ENCODE measurements at regions not wholly inside any gene's neighbourhood (a gene's known extent, or its start where the extent isn't known, plus 50 kb on each side); places are given as distances from the start of the nearest gene placed in this dataset.

DNA sequence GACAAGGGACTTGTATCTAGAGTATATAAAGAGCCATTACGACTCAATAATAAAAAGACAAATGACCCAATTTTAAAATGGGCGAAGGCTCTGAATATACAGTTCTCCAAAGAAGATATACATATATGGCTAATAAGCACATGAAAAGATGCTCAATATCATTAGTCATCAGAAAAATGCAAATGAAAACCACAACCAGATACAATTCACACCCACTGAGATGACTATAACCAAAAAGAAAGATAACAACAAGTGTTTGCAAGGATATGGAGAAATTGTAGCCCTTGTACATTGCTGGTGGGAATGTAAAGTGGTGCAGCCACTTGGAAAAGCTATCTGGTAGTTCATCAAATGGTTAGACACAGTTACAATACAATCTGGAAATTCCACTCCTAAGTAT, 96.3 kb downstream of the TRIM29 start:
- TF ChIP-seq, protein P1, sequence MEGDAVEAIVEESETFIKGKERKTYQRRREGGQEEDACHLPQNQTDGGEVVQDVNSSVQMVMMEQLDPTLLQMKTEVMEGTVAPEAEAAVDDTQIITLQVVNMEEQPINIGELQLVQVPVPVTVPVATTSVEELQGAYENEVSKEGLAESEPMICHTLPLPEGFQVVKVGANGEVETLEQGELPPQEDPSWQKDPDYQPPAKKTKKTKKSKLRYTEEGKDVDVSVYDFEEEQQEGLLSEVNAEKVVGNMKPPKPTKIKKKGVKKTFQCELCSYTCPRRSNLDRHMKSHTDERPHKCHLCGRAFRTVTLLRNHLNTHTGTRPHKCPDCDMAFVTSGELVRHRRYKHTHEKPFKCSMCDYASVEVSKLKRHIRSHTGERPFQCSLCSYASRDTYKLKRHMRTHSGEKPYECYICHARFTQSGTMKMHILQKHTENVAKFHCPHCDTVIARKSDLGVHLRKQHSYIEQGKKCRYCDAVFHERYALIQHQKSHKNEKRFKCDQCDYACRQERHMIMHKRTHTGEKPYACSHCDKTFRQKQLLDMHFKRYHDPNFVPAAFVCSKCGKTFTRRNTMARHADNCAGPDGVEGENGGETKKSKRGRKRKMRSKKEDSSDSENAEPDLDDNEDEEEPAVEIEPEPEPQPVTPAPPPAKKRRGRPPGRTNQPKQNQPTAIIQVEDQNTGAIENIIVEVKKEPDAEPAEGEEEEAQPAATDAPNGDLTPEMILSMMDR (conservative IDR thresholded peaks at IDR 0.05 in 1 of 2, IDR thresholded peaks at IDR 0.05 in 1 of 2; ENCODE audit: extremely low read depth in 1 of 2, insufficient read depth in 1 of 2, low read depth in 1 of 2, low read length in 2 of 2), result no peak
- no peak for TF ChIP-seq EZH2 (IDR thresholded peaks at IDR 0.05; ENCODE audit: borderline replicate concordance, low read length)
